ENCODE measurements at regions not wholly inside any gene's neighbourhood (a gene's known extent, or its start where the extent isn't known, plus 50 kb on each side); places are given as distances from the start of the nearest gene placed in this dataset.

DNA sequence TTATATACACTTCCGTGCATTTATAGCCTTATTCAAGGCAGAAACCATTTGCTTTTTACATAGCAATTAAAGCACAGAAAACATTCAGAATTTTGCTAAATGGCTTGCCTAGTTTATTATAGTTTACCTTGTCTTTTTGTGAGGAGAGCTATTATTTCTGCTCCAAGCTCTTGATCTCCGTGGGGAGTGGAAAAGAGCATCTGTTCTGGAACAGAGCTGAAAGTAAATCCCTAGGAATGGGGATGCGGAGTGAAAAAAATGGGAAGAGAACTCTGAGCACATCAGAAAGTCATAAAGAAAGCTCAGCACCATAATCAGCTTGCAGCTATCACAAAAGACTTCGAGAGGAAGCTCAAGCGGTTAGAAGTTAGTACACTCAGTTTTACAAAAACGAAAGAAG lies 1006.7 kb downstream of the ROBO2 start:
- H3K9me3 ChIP-seq, result no peaks in the 10 kb centered on the region
- 94 to 96% (median 95%) methylated on average over 6 of the region's 6 CpGs for WGBS, 3 donors
- no peak overlapping the region for H3K4me3 ChIP-seq
- H3K4me1 ChIP-seq (ENCODE audit: insufficient read depth), result no peaks in the 10 kb centered on the region
- no peak for DNase-seq
- no peak overlapping the region for H3K27ac ChIP-seq
- intact Hi-C loops (cut with DNase I), result no loop called here
- H3K36me3 ChIP-seq, result no peaks in the 10 kb centered on the region
- no peaks in the 10 kb centered on the region for H3K27me3 ChIP-seq
- TF ChIP-seq EP300 (IDR thresholded peaks at IDR 0.05) (no peak), POLR2A (IDR thresholded peaks at IDR 0.05) (no peak)
- TF ChIP-seq, protein P1, sequence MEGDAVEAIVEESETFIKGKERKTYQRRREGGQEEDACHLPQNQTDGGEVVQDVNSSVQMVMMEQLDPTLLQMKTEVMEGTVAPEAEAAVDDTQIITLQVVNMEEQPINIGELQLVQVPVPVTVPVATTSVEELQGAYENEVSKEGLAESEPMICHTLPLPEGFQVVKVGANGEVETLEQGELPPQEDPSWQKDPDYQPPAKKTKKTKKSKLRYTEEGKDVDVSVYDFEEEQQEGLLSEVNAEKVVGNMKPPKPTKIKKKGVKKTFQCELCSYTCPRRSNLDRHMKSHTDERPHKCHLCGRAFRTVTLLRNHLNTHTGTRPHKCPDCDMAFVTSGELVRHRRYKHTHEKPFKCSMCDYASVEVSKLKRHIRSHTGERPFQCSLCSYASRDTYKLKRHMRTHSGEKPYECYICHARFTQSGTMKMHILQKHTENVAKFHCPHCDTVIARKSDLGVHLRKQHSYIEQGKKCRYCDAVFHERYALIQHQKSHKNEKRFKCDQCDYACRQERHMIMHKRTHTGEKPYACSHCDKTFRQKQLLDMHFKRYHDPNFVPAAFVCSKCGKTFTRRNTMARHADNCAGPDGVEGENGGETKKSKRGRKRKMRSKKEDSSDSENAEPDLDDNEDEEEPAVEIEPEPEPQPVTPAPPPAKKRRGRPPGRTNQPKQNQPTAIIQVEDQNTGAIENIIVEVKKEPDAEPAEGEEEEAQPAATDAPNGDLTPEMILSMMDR (IDR thresholded peaks at IDR 0.05), result no peak

DNA sequence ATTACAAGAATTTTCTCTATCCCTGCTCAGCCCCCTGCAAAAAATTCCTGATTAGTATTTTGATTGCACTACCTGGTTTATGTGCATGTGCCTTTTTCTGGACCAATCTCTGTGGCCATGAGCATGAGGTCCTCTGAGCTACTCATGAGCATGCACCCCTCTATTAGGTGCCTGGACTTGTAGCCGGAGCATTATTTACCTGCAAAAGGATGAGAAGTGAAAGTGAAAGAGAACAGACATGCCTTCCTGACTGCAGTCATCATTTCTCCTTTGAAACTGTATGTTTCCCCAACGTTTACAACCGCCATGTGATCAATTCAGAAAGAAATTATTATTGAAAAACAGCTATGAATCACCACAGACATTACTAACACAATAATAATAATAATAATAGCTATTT lies 1008.8 kb downstream of the ROBO2 start:
- Histone ChIP-seq H3K4me1 (ENCODE audit: insufficient read depth) (no peaks in the 10 kb centered on the region), H3K9me3 (no peaks in the 10 kb centered on the region), H3K27me3 (no peaks in the 10 kb centered on the region), H3K36me3 (no peaks in the 10 kb centered on the region), H3K4me3 (no peak overlapping the region), H3K27ac (no peak overlapping the region)
- intact Hi-C loops (cut with DNase I), result no loop called here
- WGBS, 3 donors, result 15 to 46% (median 30%) methylated on average over 3 of the region's 3 CpGs
- DNase-seq, result no peak
- TF ChIP-seq, protein P1 (IDR thresholded peaks at IDR 0.05), result no peak
- TF ChIP-seq POLR2A (IDR thresholded peaks at IDR 0.05), result no peak
- no peak for TF ChIP-seq EP300 (IDR thresholded peaks at IDR 0.05)

DNA sequence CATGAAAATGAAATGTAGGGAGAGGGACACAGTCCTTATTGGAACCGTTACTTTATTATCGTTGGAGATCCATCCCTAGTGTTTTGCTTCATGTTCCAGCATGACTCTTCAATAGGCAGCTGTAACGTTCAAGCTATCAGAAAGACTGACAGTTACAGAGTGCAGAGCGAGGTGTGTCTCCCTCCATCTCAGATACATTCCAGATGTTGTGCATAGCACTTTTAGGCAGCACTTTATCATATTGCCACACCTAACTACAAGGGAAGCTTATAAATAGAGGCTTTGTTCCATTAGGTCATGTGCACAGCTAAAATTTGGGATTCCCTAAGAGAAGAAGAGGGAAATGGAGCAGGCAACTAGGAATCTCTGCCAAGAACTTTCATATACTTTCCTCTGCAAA lies 1009.6 kb downstream of the ROBO2 start:
- H3K27ac ChIP-seq, result no peak overlapping the region
- TF ChIP-seq, protein P1 (IDR thresholded peaks at IDR 0.05), result no peak
- TF ChIP-seq POLR2A (IDR thresholded peaks at IDR 0.05) (no peak), EP300 (IDR thresholded peaks at IDR 0.05) (no peak)
- H3K4me1 ChIP-seq (ENCODE audit: insufficient read depth), result no peaks in the 10 kb centered on the region
- H3K27me3 ChIP-seq, result no peaks in the 10 kb centered on the region
- no peaks in the 10 kb centered on the region for H3K9me3 ChIP-seq
- no peak for DNase-seq
- 73 to 82% (median 78%) methylated on average over 4 of the region's 4 CpGs for WGBS, 3 donors
- H3K4me3 ChIP-seq, result no peak overlapping the region
- no peaks in the 10 kb centered on the region for H3K36me3 ChIP-seq
- intact Hi-C loops (cut with DNase I), result no loop called here

DNA sequence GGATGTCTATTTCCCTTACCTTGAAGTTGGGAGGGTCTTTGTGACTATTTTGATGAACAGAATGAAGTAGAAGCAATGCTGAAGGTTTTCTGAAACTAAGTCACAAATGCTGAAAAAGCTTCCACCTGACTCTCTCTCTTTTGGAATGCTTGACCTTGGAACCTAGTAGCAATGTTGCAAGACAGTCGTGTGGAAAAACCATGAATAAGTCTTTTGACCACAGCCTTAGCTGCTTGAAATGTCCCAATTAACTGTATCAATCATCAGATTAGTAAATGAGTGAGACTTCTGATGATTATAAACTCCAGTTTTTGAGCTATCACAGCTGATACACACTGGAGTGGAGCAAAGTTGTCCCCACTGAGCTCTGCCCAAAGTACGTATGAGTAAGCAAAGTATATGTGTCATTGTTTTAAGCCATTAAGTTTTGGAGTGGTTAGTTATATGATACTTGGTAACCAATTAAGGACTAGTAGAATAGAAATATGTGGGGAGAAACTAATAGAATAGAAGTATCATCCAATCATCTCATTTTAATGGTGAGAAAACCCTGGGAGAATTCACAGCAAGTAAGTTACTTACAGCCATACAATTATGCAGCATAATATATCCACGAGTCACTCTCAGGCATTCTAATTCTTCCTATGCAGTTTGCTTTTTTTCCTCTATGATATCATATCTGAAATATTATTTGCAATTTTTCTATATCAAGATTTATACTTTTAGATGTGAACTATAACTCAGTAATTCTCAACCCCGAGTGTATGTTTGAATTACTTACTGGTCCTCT lies 1010.6 kb downstream of the ROBO2 start:
- no peaks in the 10 kb centered on the region for H3K9me3 ChIP-seq
- H3K4me1 ChIP-seq (ENCODE audit: insufficient read depth), result no peaks in the 10 kb centered on the region
- no peaks in the 10 kb centered on the region for H3K36me3 ChIP-seq
- TF ChIP-seq EP300 (IDR thresholded peaks at IDR 0.05) (no peak), POLR2A (IDR thresholded peaks at IDR 0.05) (no peak)
- TF ChIP-seq, protein P1 (IDR thresholded peaks at IDR 0.05), result no peak
- H3K27ac ChIP-seq, result no peak overlapping the region
- 71 to 84% (median 81%) methylated on average over 4 of the region's 4 CpGs for WGBS, 3 donors
- H3K27me3 ChIP-seq, result no peaks in the 10 kb centered on the region
- H3K4me3 ChIP-seq, result no peak overlapping the region
- intact Hi-C loops (cut with DNase I), result no loop called here
- DNase-seq, result no peak
